CD14-positive monocyte (primary cell): ENCODE measurements at regions not wholly inside any gene's neighbourhood (a gene's known extent, or its start where the extent isn't known, plus 50 kb on each side); places are given as distances from the start of the nearest gene placed in this dataset.
A peak's percentile ranks its signal among the peaks of the same experiment; 100 is the strongest.

Experiments used
- DNase-seq, 3 donors: peaks; one replicate each; pipeline ENCODE4 v3.0.0-alpha.2; 2011 to 2022
- H2AFZ ChIP-seq: 2 replicates; pipeline ENCODE4 v1.6.0; 2012; ENCODE audit warnings: mild to moderate bottlenecking, low read depth, low read length, inconsistent platforms; ENCODE audit not compliant: insufficient read depth, poor library complexity, severe bottlenecking
- H3K27ac ChIP-seq, 2 donors: 1 replicate in 1 of 2; 2 replicates in 1 of 2; pipeline ENCODE4 v1.5.1; 2012 to 2013; ENCODE audit warnings: low read length in 2 of 2, control low read depth in 1 of 2, inconsistent platforms in 1 of 2, low read depth in 1 of 2, mild to moderate bottlenecking in 1 of 2
- H3K27me3 ChIP-seq, 2 donors: one replicate each; pipeline versions ENCODE4 v1.6.0 to v1.6.1; 2011 to 2013; ENCODE audit warnings: low read length in 2 of 2; ENCODE audit not compliant: control insufficient read depth in 2 of 2, insufficient read depth in 2 of 2
- H3K36me3 ChIP-seq, 2 donors: replicated peaks in 1 of 2; 1 replicate in 1 of 2; 2 replicates in 1 of 2; pipeline versions ENCODE4 v1.5.1 to v1.6.1; 2012 to 2013; ENCODE audit warnings: low read length in 2 of 2, control low read depth in 1 of 2, inconsistent platforms in 1 of 2, mild to moderate bottlenecking in 1 of 2; ENCODE audit not compliant: insufficient read depth in 2 of 2, control insufficient read depth in 1 of 2
- H3K4me1 ChIP-seq, 2 donors: 1 replicate in 1 of 2; 2 replicates in 1 of 2; pipeline versions ENCODE4 v1.5.1 to v1.6.1; 2012 to 2013; ENCODE audit warnings: low read length in 2 of 2, control low read depth in 1 of 2, inconsistent platforms in 1 of 2, mild to moderate bottlenecking in 1 of 2, moderate library complexity in 1 of 2; ENCODE audit not compliant: insufficient read depth in 2 of 2, control insufficient read depth in 1 of 2
- H3K4me2 ChIP-seq: replicated peaks from 2 replicates; pipeline ENCODE3; 2012; ENCODE audit warnings: low read length, moderate library complexity, mild to moderate bottlenecking; ENCODE audit not compliant: poor library complexity, severe bottlenecking; ENCODE audit errors: extremely low read depth
- H3K4me3 ChIP-seq, 3 experiments: fragments of 200-600 bp in 1 of 3; sonication (generic) in 1 of 3; replicated peaks in 1 of 3; 1 replicate in 2 of 3; 2 replicates in 1 of 3; pipeline ENCODE4 v1.5.1; 2011 to 2013; ENCODE audit warnings: low read length in 3 of 3, mild to moderate bottlenecking in 3 of 3, control low read depth in 2 of 3, low read depth in 2 of 3, inconsistent platforms in 1 of 3, moderate library complexity in 1 of 3
- H3K79me2 ChIP-seq: 2 replicates; pipeline ENCODE4 v1.6.0; 2012; ENCODE audit warnings: mild to moderate bottlenecking, control low read depth, inconsistent platforms, low read length, moderate library complexity; ENCODE audit not compliant: insufficient read depth
- H3K9ac ChIP-seq: 2 replicates; pipeline ENCODE4 v1.6.0; 2017; ENCODE audit warnings: low read length, mild to moderate bottlenecking; ENCODE audit not compliant: insufficient read depth, poor library complexity, severe bottlenecking
- H3K9me3 ChIP-seq, 2 donors: replicated peaks in 1 of 2; 1 replicate in 1 of 2; 2 replicates in 1 of 2; pipeline versions ENCODE4 v1.5.1 to v1.6.1; 2012 to 2013; ENCODE audit warnings: low read length in 2 of 2, control low read depth in 1 of 2; ENCODE audit not compliant: control insufficient read depth in 1 of 2, insufficient read depth in 1 of 2
- H4K20me1 ChIP-seq: 2 replicates; pipeline ENCODE4 v1.6.0; 2012; ENCODE audit warnings: mild to moderate bottlenecking, low read length, control low read depth, moderate library complexity; ENCODE audit not compliant: insufficient read depth
- H3K27ac Mint-ChIP-seq, 7 donors: one replicate each; pipeline ENCODE4 v1.8.0; 2020; ENCODE audit warnings: mild to moderate bottlenecking in 7 of 7, mixed read lengths in 7 of 7, moderate library complexity in 6 of 7, inconsistent platforms in 2 of 7
- H3K27me3 Mint-ChIP-seq, 3 donors: one replicate each; pipeline ENCODE4 v1.8.0; 2021 to 2022; ENCODE audit warnings: low read depth in 3 of 3, mild to moderate bottlenecking in 3 of 3, mixed read lengths in 3 of 3, moderate library complexity in 3 of 3, inconsistent platforms in 1 of 3
- H3K36me3 Mint-ChIP-seq, 2 donors: one replicate each; pipeline ENCODE4 v1.8.0; 2020; ENCODE audit warnings: mixed read lengths in 2 of 2, inconsistent platforms in 1 of 2, mild to moderate bottlenecking in 1 of 2
- H3K4me1 Mint-ChIP-seq: one replicate; pipeline ENCODE4 v1.8.0; 2020; ENCODE audit warnings: mild to moderate bottlenecking, mixed read lengths
- H3K4me3 Mint-ChIP-seq, 2 donors: one replicate each; pipeline ENCODE4 v1.8.0; 2020; ENCODE audit warnings: mild to moderate bottlenecking in 2 of 2, mixed read lengths in 2 of 2, moderate library complexity in 1 of 2
- H3K9me3 Mint-ChIP-seq, 7 donors: one replicate each; pipeline ENCODE4 v1.8.0; 2020 to 2022; ENCODE audit warnings: mixed read lengths in 7 of 7, mild to moderate bottlenecking in 6 of 7, moderate library complexity in 6 of 7, inconsistent platforms in 2 of 7
- CTCF ChIP-seq: fragments of 200-600 bp; IDR thresholded peaks from one replicate; pipeline ENCODE4 v1.8.0; 2022; ENCODE audit warnings: antibody characterized with exemption, mild to moderate bottlenecking
- WGBS: methylation state at CpG from one replicate; pipeline ENCODE4 v1.1.5; 2013; ENCODE audit warnings: missing lambda C conversion rate; ENCODE audit not compliant: insufficient coverage; 5-methylcytosine and 5-hydroxymethylcytosine counted together
- intact Hi-C, 2 donors: fragments of 100-400 bp; cut with micrococcal nuclease; formaldehyde crosslinking; loops; one replicate each; pipeline versions ENCODE4 v1.15.0 to v1.15.1; 2023

GRCh38 chr14:106802413-106803364, 1276.3 kb downstream of the TMEM121 start:
- TF ChIP-seq CTCF, result peak; percentile 18
- H2AFZ ChIP-seq, result no peak overlapping the region
- no peaks in the 10 kb centered on the region for H3K9me3 ChIP-seq
- no peaks in the 10 kb centered on the region for H3K4me1 ChIP-seq
- peaks cover 1 to 4% (median 4%) of the 10 kb centered on the region in 3 donors for H3K27me3 Mint-ChIP-seq
- intact Hi-C loops, result no loop called here
- H3K4me2 ChIP-seq, result no peak overlapping the region
- no peak overlapping the region for H3K9ac ChIP-seq
- no peaks in the 10 kb centered on the region for H3K4me1 Mint-ChIP-seq
- no peaks in the 10 kb centered on the region for H3K36me3 ChIP-seq
- no peak overlapping the region for H3K27ac Mint-ChIP-seq
- no peak overlapping the region for H3K4me3 ChIP-seq
- H3K4me3 Mint-ChIP-seq, result no peak overlapping the region
- peaks cover 0 to 2% of the 10 kb centered on the region in 2 donors for H3K27me3 ChIP-seq
- DNase-seq, result no peak
- no peaks in the 10 kb centered on the region for H4K20me1 ChIP-seq
- H3K79me2 ChIP-seq, result no peaks in the 10 kb centered on the region
- no peak overlapping the region for H3K27ac ChIP-seq
- WGBS, result 57% methylated on average over 23 of the region's 26 CpGs
- no peaks in the 10 kb centered on the region for H3K36me3 Mint-ChIP-seq
- H3K9me3 Mint-ChIP-seq, result peaks cover 0 to 4% (median 0%) of the 10 kb centered on the region in 7 donors

DNA sequence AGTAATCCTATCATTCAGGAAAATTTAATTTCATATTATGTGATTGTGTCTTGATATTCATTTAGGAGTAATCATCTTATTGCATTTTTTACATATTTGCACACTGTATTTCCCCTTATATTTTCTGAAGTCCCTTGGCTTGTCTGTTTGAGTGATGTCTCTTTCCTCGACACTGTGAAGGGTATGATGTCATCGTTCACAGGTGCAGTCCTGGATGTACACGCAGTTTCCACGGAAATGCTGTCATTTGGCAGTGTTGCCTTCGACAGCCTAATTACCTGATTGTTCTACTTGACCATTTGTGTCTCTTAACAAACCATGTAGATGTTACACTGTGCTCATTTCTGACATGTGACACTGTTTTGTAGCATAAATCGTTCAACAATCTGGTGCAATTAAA, 1277.0 kb downstream of the TMEM121 start:
- H4K20me1 ChIP-seq, result no peaks in the 10 kb centered on the region
- no peak overlapping the region for H3K4me3 Mint-ChIP-seq
- H3K4me2 ChIP-seq, result no peak overlapping the region
- no peaks in the 10 kb centered on the region for H3K79me2 ChIP-seq
- DNase-seq, result no peak
- H3K27me3 ChIP-seq, result peaks cover 0 to 2% of the 10 kb centered on the region in 2 donors
- no peak for TF ChIP-seq CTCF
- no peaks in the 10 kb centered on the region for H3K9me3 ChIP-seq
- H3K27me3 Mint-ChIP-seq, result peaks cover 0 to 4% (median 1%) of the 10 kb centered on the region in 3 donors
- peaks cover 0 to 1% (median 0%) of the 10 kb centered on the region in 7 donors for H3K9me3 Mint-ChIP-seq
- no peaks in the 10 kb centered on the region for H3K4me1 Mint-ChIP-seq
- WGBS, result 70% methylated on average over 6 of the region's 6 CpGs
- no peak overlapping the region for H3K27ac ChIP-seq
- H3K9ac ChIP-seq, result no peak overlapping the region
- H2AFZ ChIP-seq, result no peak overlapping the region
- no peak overlapping the region for H3K27ac Mint-ChIP-seq
- no peak overlapping the region for H3K4me3 ChIP-seq
- H3K4me1 ChIP-seq, result no peaks in the 10 kb centered on the region
- no peaks in the 10 kb centered on the region for H3K36me3 ChIP-seq
- intact Hi-C loops, result no loop called here
- H3K36me3 Mint-ChIP-seq, result no peaks in the 10 kb centered on the region
